ENCODE measurements at regions not wholly inside any gene's neighbourhood (a gene's known extent, or its start where the extent isn't known, plus 50 kb on each side); places are given as distances from the start of the nearest gene placed in this dataset.

- TF ChIP-seq, protein P1, sequence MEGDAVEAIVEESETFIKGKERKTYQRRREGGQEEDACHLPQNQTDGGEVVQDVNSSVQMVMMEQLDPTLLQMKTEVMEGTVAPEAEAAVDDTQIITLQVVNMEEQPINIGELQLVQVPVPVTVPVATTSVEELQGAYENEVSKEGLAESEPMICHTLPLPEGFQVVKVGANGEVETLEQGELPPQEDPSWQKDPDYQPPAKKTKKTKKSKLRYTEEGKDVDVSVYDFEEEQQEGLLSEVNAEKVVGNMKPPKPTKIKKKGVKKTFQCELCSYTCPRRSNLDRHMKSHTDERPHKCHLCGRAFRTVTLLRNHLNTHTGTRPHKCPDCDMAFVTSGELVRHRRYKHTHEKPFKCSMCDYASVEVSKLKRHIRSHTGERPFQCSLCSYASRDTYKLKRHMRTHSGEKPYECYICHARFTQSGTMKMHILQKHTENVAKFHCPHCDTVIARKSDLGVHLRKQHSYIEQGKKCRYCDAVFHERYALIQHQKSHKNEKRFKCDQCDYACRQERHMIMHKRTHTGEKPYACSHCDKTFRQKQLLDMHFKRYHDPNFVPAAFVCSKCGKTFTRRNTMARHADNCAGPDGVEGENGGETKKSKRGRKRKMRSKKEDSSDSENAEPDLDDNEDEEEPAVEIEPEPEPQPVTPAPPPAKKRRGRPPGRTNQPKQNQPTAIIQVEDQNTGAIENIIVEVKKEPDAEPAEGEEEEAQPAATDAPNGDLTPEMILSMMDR (IDR thresholded peaks at IDR 0.05 in 8 of 11, conservative IDR thresholded peaks at IDR 0.05 in 3 of 11): no peak
- TF ChIP-seq POLR2A (IDR thresholded peaks at IDR 0.05): no peak
- no peak for TF ChIP-seq POLR2AphosphoS5 (IDR thresholded peaks at IDR 0.05)
Observed at GRCh38 chr17:413016-413350, 60.4 kb upstream of the RPH3AL start.
